LNCAP (cell line): ENCODE measurements at regions not wholly inside any gene's neighbourhood (a gene's known extent, or its start where the extent isn't known, plus 50 kb on each side); places are given as distances from the start of the nearest gene placed in this dataset.

Source experiments
- TF ChIP-seq, protein P1 (sequence below): fragments of 450-650 bp; IDR thresholded peaks from 2 replicates; pipeline ENCODE4 v1.5.1; 2017; ENCODE audit warnings: mild to moderate bottlenecking

DNA sequence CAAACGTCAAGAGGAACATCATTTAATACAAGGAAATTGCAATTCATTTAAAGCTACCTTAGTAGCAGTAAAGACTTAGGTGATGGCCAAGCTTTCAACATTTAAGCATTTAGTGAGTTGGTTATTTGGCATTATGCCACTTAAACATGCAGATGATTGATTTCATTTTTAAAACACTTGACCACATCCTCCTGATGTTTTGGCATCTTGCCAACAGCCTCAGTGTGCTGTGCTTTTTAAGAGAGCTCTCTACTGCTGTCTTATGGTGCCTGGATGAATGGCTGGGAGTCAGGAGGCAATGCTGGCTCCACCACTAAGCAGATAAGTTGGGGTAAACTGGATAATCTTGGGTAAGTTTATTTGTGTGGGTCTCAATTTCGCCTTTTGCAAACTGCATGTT, 364.5 kb downstream of the MAN2A1 start:
- TF ChIP-seq, protein P1, sequence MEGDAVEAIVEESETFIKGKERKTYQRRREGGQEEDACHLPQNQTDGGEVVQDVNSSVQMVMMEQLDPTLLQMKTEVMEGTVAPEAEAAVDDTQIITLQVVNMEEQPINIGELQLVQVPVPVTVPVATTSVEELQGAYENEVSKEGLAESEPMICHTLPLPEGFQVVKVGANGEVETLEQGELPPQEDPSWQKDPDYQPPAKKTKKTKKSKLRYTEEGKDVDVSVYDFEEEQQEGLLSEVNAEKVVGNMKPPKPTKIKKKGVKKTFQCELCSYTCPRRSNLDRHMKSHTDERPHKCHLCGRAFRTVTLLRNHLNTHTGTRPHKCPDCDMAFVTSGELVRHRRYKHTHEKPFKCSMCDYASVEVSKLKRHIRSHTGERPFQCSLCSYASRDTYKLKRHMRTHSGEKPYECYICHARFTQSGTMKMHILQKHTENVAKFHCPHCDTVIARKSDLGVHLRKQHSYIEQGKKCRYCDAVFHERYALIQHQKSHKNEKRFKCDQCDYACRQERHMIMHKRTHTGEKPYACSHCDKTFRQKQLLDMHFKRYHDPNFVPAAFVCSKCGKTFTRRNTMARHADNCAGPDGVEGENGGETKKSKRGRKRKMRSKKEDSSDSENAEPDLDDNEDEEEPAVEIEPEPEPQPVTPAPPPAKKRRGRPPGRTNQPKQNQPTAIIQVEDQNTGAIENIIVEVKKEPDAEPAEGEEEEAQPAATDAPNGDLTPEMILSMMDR: peak; percentile 18; the same call in 1 of the 2 replicates

DNA sequence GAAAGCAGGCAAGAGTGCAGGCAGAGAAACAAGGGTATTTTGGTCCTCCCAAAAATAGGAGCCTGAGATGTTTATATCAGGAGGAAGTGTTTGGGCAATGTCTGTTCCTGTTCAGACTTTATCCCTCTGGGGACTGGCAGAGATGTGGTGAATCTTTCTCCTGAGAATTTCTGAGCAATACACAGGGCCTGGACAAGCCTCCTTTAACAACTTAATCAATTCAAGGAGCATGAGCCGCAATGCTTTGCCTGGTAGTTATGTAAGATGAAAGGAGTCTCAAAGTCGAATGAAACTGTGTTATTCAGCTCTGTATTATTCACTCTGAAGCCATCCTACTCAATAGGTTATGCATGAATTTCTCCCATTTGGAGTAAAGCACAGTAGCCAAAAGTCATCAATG, 365.6 kb downstream of the MAN2A1 start:
- TF ChIP-seq, protein P1: no peak

DNA sequence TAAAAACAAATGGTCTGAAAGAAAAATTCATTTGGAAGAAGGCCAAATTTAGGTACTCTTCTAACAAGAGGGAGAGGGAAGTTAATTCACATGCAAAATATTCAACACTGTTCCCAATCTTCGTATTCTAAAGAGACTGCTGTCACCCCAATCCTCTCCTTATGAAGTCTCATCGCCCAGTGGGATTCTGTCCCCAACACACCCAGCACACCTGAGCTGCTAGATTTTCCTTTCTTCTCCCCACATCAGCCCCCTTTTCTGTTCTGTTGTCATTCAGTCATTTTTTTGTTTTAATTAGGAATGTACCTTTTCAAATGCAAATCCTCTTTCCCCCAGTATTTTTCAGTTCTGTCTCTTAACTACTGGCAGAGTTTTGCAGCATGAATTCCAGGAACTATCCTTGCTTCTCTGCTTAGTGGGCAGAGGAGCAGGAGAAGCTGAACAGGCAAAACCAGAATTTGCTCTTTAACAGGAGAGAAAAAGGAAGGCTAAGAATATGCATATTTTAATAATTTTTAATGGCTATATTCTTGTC, 366.9 kb downstream of the MAN2A1 start:
- TF ChIP-seq, protein P1: no peak

DNA sequence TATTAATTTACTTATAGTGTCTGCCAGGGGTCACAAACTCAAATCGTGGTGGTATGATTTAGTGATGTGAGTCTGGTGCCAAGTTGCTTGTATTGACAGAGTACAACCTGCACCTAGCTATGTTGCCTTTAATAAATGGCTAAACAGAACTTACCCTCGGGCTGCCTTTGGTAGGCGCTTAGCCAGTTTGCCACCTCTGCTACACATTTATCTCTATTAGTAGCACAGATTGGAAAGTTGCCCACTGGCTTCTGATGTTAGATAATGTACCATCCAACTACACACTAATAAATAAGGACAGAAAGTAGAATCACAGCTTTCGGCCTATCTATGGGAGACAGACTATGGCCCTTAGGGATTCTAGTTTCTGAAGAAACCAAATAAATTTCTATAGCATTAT, 368.4 kb downstream of the MAN2A1 start:
- TF ChIP-seq, protein P1: no peak

DNA sequence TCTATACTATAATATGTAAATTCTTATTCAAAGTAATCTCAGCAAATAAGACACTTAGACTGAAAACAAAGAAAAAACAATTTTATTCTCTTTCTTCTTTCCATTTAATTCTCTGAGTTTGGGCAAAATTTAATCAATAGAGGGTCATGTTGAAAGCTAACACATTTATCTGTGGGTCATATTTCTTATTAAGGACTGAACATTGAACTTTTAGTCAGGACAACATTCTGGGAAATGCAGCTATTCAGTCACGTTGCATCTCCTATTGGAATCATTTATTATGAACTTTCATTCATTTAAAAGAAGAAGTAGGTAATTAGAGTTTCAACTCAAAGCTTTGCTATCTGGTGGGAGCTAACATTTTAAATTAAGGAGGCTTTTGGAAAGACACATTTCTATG, 372.5 kb downstream of the MAN2A1 start:
- TF ChIP-seq, protein P1: no peak

DNA sequence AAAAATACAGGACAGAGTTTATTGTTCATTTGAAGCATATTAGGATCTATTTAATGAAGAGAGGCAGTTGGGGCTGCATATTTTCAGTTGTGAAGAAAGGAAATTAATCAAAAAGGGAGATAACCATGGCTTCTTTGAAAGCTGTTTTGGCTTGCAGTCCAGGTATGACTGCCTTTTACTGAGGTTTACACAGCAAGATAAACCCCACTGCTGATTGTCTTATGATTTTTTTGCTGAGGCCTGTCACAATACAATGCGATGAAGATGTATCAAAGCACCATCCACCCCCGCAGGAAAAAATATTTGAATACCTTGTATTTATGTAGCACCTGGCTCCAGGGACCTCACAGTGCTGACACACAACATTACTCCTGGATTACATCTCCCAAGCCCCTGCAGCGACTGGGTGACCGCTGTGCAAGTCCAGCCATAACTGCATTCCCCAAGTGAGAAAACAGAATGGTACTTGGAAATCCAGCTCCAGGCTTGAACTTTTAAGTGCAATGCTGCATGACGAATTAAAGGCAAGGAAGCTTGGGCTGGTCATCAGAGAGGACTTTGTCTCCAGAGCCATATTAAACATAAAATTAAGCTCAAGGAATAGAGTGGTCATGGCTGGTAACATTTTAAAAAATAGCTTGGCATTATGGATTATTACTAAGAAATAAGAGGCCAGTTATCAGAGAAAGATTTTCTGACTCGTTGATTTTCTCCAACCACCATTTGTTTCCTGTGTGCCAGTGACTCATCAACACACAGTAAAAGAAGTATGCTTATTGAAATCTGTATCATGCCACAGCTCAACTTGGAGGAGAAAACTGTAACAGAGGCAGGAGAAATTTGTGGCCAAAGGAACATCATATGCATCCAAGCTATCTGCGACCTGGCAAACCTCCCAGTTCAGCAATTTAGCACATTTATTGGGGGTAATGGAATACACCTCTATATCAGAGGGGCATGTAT, 374.2 kb downstream of the MAN2A1 start:
- TF ChIP-seq, protein P1: no peak

DNA sequence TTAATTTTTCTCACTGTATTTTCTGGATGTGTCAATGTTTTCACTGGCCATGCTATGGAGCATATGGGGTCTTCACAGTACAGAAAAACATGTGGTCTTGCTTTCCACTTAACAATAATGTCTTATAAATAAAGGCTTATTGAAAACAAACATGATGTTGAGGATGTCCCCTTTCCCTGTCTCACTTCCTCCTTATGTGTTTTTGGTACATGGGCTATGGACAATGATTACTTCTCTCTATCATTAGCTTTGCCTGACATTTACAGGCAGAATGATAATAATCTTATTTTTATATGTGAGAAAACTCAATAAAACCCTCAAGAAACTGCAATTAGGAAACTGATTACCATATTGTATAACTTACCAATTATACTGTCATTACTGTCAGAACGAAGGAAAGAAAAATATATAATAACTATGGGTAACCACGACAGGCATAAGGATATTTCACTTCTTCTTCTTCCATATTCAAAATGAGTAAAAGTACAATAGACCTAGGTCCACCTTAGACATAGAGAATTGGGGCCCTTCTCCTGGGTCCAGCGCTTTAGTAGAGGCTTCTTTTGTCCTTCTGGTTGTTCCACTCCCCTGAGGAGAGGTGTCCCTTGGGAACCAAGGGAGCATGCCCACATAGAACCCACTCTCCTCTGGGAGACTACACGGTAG, 375.0 kb downstream of the MAN2A1 start:
- TF ChIP-seq, protein P1: no peak
